ENCODE measurements at regions not wholly inside any gene's neighbourhood (a gene's known extent, or its start where the extent isn't known, plus 50 kb on each side); places are given as distances from the start of the nearest gene placed in this dataset.

DNA sequence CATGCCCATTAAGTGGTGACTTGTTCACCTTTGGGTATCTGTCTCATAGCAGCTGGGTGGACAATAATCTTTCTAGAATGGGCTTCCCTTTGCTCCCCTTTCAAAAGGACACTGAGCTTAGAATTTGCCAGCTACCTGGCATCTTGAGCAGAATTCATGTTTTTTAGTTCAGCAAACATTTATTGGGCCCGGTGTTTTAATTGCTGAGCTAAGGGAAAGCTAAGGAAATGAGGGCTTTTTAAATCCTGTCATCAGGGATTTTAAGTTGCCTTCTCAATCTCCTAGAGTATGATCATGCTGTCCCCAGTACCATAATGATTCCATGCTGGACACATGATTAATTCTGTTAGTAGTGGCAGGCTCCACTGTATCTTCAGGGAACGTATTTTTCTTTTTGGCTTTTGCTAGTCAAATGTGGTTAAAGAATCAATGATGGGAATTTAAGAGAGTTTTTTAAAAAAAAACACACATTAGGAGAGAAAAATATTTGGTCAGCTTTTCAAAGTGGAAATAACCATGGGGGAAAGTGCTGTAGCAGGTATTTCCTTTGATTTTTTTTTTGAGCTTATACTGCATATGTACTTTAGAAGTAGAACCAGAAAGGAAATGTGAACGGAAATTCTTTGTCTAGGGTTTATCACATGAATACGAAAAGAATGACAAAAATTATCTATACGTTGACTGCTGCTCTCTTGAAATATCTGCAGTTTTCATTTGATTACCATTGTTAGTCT lies 208.9 kb downstream of the CLCN4 start:
- intact Hi-C loops (cut with DNase I; ENCODE audit: low total_unique reads) = no loop called here
- DNase-seq (no peak), ATAC-seq (no peak)
- in situ Hi-C loops (cut with MboI; ENCODE audit: low sequenced_read_pairs in 4 of 4) = no loop called here
- TF ChIP-seq POLR2A (IDR thresholded peaks at IDR 0.05) (no peak), CTCF (IDR thresholded peaks at IDR 0.05 in 4 of 5, conservative IDR thresholded peaks at IDR 0.05 in 1 of 5) (no peak)
- Histone ChIP-seq H3K27ac (no peak overlapping the region), H3K9me3 (no peaks in the 10 kb centered on the region), H3K27me3 (no peaks in the 10 kb centered on the region), H3K4me1 (no peaks in the 10 kb centered on the region), H3K36me3 (no peaks in the 10 kb centered on the region), H3K4me3 (no peak overlapping the region)

DNA sequence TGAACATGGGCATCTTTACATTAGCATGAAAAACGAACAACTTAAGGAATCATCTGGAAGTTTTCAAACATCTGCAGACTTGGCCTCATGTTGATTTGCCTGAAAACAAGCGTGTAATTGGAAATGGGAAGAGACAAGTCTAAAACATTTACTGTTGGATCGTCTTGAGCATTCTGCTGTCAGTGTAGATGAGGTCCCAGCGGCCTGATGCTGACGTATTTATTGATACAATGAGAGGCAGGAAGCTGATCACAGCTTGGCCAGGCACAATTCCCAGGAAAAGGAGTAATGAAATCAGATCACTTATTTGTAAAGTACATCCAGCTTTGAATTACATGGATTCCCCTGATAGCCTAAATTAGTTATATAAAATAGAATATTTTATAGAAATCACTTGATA lies 210.6 kb downstream of the CLCN4 start:
- no peak overlapping the region for H3K4me3 ChIP-seq
- H3K9me3 ChIP-seq = no peaks in the 10 kb centered on the region
- H3K36me3 ChIP-seq = no peaks in the 10 kb centered on the region
- ATAC-seq = no peak
- no peak for TF ChIP-seq CTCF (IDR thresholded peaks at IDR 0.05 in 4 of 5, conservative IDR thresholded peaks at IDR 0.05 in 1 of 5)
- TF ChIP-seq POLR2A (IDR thresholded peaks at IDR 0.05) = no peak
- in situ Hi-C loops (cut with MboI; ENCODE audit: low sequenced_read_pairs in 4 of 4) (no loop called here), intact Hi-C loops (cut with DNase I; ENCODE audit: low total_unique reads) (no loop called here)
- no peak overlapping the region for H3K27ac ChIP-seq
- no peak for DNase-seq
- H3K27me3 ChIP-seq = no peaks in the 10 kb centered on the region
- H3K4me1 ChIP-seq = no peaks in the 10 kb centered on the region

- TF ChIP-seq POLR2A (IDR thresholded peaks at IDR 0.05) (no peak), CTCF (IDR thresholded peaks at IDR 0.05 in 4 of 5, conservative IDR thresholded peaks at IDR 0.05 in 1 of 5) (no peak)
- H3K27me3 ChIP-seq = no peaks in the 10 kb centered on the region
- H3K27ac ChIP-seq = no peak overlapping the region
- no peaks in the 10 kb centered on the region for H3K4me1 ChIP-seq
- no peaks in the 10 kb centered on the region for H3K9me3 ChIP-seq
- H3K4me3 ChIP-seq = no peak overlapping the region
- intact Hi-C loops (cut with DNase I; ENCODE audit: low total_unique reads) (no loop called here), in situ Hi-C loops (cut with MboI; ENCODE audit: low sequenced_read_pairs in 4 of 4) (no loop called here)
- ATAC-seq = no peak
- no peak for DNase-seq
- H3K36me3 ChIP-seq = no peaks in the 10 kb centered on the region
These were observed 214.2 kb downstream of the CLCN4 start for GRCh38 chrX:10370976-10371375.

DNA sequence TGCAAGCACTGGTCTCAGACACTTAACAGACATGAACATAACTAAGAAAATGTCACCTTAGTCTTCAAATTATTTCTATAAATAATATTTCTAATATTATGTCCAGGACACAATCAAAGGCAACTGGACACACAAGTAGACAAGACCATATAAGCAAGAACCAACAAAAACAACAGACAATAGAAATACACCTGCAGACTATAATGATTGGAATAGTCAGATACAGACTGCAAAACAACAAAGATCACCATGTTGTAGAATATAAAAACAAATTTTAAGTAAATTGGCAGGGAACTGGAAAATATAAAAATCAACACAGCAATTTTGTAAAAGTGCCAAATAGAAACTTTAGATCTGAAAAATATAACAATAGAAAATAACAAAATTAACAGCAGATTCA lies 220.7 kb downstream of the CLCN4 start:
- TF ChIP-seq CTCF (IDR thresholded peaks at IDR 0.05 in 4 of 5, conservative IDR thresholded peaks at IDR 0.05 in 1 of 5) (no peak), POLR2A (IDR thresholded peaks at IDR 0.05) (no peak)
- H3K9me3 ChIP-seq = no peaks in the 10 kb centered on the region
- ATAC-seq = no peak
- intact Hi-C loops (cut with DNase I; ENCODE audit: low total_unique reads) = no loop called here
- in situ Hi-C loops (cut with MboI; ENCODE audit: low sequenced_read_pairs in 4 of 4) = no loop called here
- H3K4me1 ChIP-seq = no peaks in the 10 kb centered on the region
- H3K27ac ChIP-seq = no peak overlapping the region
- H3K4me3 ChIP-seq = no peak overlapping the region
- DNase-seq = no peak
- H3K36me3 ChIP-seq = no peaks in the 10 kb centered on the region
- no peaks in the 10 kb centered on the region for H3K27me3 ChIP-seq

- Histone ChIP-seq H3K9me3 (no peaks in the 10 kb centered on the region), H3K36me3 (no peaks in the 10 kb centered on the region), H3K27ac (no peak overlapping the region), H3K27me3 (no peaks in the 10 kb centered on the region), H3K4me3 (no peak overlapping the region), H3K4me1 (no peaks in the 10 kb centered on the region)
- ATAC-seq (no peak), DNase-seq (no peak)
- no peak for TF ChIP-seq POLR2A (IDR thresholded peaks at IDR 0.05)
- intact Hi-C loops (cut with DNase I; ENCODE audit: low total_unique reads) (no loop called here), in situ Hi-C loops (cut with MboI; ENCODE audit: low sequenced_read_pairs in 4 of 4) (no loop called here)
These were observed 223.1 kb downstream of the CLCN4 start for GRCh38 chrX:10379878-10380277.

Data from gastrocnemius medialis (tissue), 4 donors.